ENCODE measurements at regions not wholly inside any gene's neighbourhood (a gene's known extent, or its start where the extent isn't known, plus 50 kb on each side); places are given as distances from the start of the nearest gene placed in this dataset.
A peak's percentile ranks its signal among the peaks of the same experiment; 100 is the strongest.
"Not testable (repeated sequence)": the region's sequence is repeated elsewhere in the genome, so short reads cannot be mapped to it uniquely, and the experiment has no call there.

GRCh38 chr13:22877421-22877820 is 303.4 kb upstream of the SGCG start:
- no peak for DNase-seq (ENCODE audit: low spot score)
- peaks cover 4% of the 10 kb centered on the region for H3K36me3 Mint-ChIP-seq (ENCODE audit: low read depth)
- peaks cover 4% of the 10 kb centered on the region for H3K9me3 Mint-ChIP-seq (ENCODE audit: low read depth)
- no peak overlapping the region for H3K27ac Mint-ChIP-seq (ENCODE audit: unreplicated experiment)
- peaks cover 7% of the 10 kb centered on the region for H3K4me1 Mint-ChIP-seq (ENCODE audit: low read depth)
- TF ChIP-seq, protein P1, sequence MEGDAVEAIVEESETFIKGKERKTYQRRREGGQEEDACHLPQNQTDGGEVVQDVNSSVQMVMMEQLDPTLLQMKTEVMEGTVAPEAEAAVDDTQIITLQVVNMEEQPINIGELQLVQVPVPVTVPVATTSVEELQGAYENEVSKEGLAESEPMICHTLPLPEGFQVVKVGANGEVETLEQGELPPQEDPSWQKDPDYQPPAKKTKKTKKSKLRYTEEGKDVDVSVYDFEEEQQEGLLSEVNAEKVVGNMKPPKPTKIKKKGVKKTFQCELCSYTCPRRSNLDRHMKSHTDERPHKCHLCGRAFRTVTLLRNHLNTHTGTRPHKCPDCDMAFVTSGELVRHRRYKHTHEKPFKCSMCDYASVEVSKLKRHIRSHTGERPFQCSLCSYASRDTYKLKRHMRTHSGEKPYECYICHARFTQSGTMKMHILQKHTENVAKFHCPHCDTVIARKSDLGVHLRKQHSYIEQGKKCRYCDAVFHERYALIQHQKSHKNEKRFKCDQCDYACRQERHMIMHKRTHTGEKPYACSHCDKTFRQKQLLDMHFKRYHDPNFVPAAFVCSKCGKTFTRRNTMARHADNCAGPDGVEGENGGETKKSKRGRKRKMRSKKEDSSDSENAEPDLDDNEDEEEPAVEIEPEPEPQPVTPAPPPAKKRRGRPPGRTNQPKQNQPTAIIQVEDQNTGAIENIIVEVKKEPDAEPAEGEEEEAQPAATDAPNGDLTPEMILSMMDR (IDR thresholded peaks at IDR 0.05), result no peak
- H3K27me3 Mint-ChIP-seq (ENCODE audit: low read depth), result no peaks in the 10 kb centered on the region
- H3K4me3 Mint-ChIP-seq (ENCODE audit: unreplicated experiment), result no peak overlapping the region

GRCh38 chr13:22880741-22881720 is 299.7 kb upstream of the SGCG start:
- Mint-ChIP-seq H3K36me3 (ENCODE audit: low read depth) (no peaks in the 10 kb centered on the region), H3K4me1 (ENCODE audit: low read depth) (peaks cover 17% of the 10 kb centered on the region), H3K9me3 (ENCODE audit: low read depth) (no peaks in the 10 kb centered on the region), H3K4me3 (ENCODE audit: unreplicated experiment) (no peak overlapping the region), H3K27ac (ENCODE audit: unreplicated experiment) (peak overlapping the region; percentile 69), H3K27me3 (ENCODE audit: low read depth) (peaks cover 3% of the 10 kb centered on the region)
- DNase-seq (ENCODE audit: low spot score), result no peak
- TF ChIP-seq, protein P1 (IDR thresholded peaks at IDR 0.05), result no peak

- H3K9me3 Mint-ChIP-seq (ENCODE audit: low read depth); DNase-seq (ENCODE audit: low spot score); H3K36me3 Mint-ChIP-seq (ENCODE audit: low read depth); H3K27ac Mint-ChIP-seq (ENCODE audit: unreplicated experiment); H3K27me3 Mint-ChIP-seq (ENCODE audit: low read depth); H3K4me3 Mint-ChIP-seq (ENCODE audit: unreplicated experiment): not testable (repeated sequence)
- H3K4me1 Mint-ChIP-seq (ENCODE audit: low read depth), result peaks cover 17% of the 10 kb centered on the region
These were observed 298.8 kb upstream of the SGCG start for GRCh38 chr13:22881721-22882608.

GRCh38 chr13:22883262-22883840 is 297.4 kb upstream of the SGCG start:
- Mint-ChIP-seq H3K9me3 (ENCODE audit: low read depth) (no peaks in the 10 kb centered on the region), H3K27me3 (ENCODE audit: low read depth) (peaks cover 3% of the 10 kb centered on the region), H3K4me1 (ENCODE audit: low read depth) (peaks cover 17% of the 10 kb centered on the region), H3K36me3 (ENCODE audit: low read depth) (no peaks in the 10 kb centered on the region), H3K27ac (ENCODE audit: unreplicated experiment) (peak overlapping the region; percentile 83), H3K4me3 (ENCODE audit: unreplicated experiment) (peak overlapping the region; percentile 62)
- TF ChIP-seq, protein P1 (IDR thresholded peaks at IDR 0.05), result no peak
- no peak for DNase-seq (ENCODE audit: low spot score)

GRCh38 chr13:22883956-22884355 is 296.8 kb upstream of the SGCG start:
- H3K9me3 Mint-ChIP-seq (ENCODE audit: low read depth), result no peaks in the 10 kb centered on the region
- peaks cover 3% of the 10 kb centered on the region for H3K27me3 Mint-ChIP-seq (ENCODE audit: low read depth)
- TF ChIP-seq, protein P1 (IDR thresholded peaks at IDR 0.05), result no peak
- no peaks in the 10 kb centered on the region for H3K36me3 Mint-ChIP-seq (ENCODE audit: low read depth)
- no peak for DNase-seq (ENCODE audit: low spot score)
- peak overlapping the region; percentile 83 for H3K27ac Mint-ChIP-seq (ENCODE audit: unreplicated experiment)
- H3K4me3 Mint-ChIP-seq (ENCODE audit: unreplicated experiment), result peak overlapping the region; percentile 62
- H3K4me1 Mint-ChIP-seq (ENCODE audit: low read depth), result peaks cover 17% of the 10 kb centered on the region

DNA sequence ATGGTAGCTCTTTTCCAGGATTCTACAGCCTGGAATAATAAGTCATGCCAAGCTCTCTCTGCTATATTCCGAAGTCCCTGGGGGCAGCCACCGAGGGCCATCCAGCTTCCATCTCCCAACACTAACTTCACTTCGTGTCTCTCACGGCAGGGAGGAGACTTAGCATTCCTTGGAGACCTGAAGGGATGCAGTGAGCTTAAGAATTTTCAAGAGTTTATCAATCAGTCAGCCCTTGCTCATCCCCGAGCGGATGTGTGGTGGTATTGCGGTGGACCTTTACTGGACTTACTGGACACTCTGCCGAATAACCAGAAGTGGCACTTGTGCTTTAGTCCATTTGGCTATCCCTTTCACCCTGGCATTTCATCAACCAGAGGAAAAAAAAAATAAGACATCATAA is 294.7 kb upstream of the SGCG start:
- DNase-seq (ENCODE audit: low spot score); H3K27ac Mint-ChIP-seq (ENCODE audit: unreplicated experiment); H3K4me3 Mint-ChIP-seq (ENCODE audit: unreplicated experiment); H3K36me3 Mint-ChIP-seq (ENCODE audit: low read depth); H3K27me3 Mint-ChIP-seq (ENCODE audit: low read depth); H3K9me3 Mint-ChIP-seq (ENCODE audit: low read depth): not testable (repeated sequence)
- H3K4me1 Mint-ChIP-seq (ENCODE audit: low read depth), result peaks cover 10% of the 10 kb centered on the region

GRCh38 chr13:22889376-22889775 is 291.4 kb upstream of the SGCG start:
- not testable (repeated sequence) for DNase-seq (ENCODE audit: low spot score); H3K36me3 Mint-ChIP-seq (ENCODE audit: low read depth); H3K4me3 Mint-ChIP-seq (ENCODE audit: unreplicated experiment); H3K27me3 Mint-ChIP-seq (ENCODE audit: low read depth); H3K27ac Mint-ChIP-seq (ENCODE audit: unreplicated experiment); H3K9me3 Mint-ChIP-seq (ENCODE audit: low read depth)
- H3K4me1 Mint-ChIP-seq (ENCODE audit: low read depth), result peaks cover 17% of the 10 kb centered on the region
